ENCODE measurements at regions not wholly inside any gene's neighbourhood (a gene's known extent, or its start where the extent isn't known, plus 50 kb on each side); places are given as distances from the start of the nearest gene placed in this dataset.

- no peak for TF ChIP-seq CBX5 (IDR thresholded peaks at IDR 0.05; ENCODE audit: low read depth, low read length)
- TF ChIP-seq CHD2 (IDR thresholded peaks at IDR 0.05; ENCODE audit: low read length): 0 out of 2 replicates have a peak, but pooled peaks have one; percentile 25
- TF ChIP-seq TAF1 (IDR thresholded peaks at IDR 0.05; ENCODE audit: low read depth, low read length): 0 out of 2 replicates have a peak, but pooled peaks have one; percentile 28
- peak; percentile 49 for TF ChIP-seq POLR2AphosphoS5 (IDR thresholded peaks at IDR 0.05; ENCODE audit: low read depth, low read length)
- no peak for TF ChIP-seq NANOG (IDR thresholded peaks at IDR 0.05; ENCODE audit: insufficient read depth, low read depth, low read length, poor library complexity, severe bottlenecking)
- peak in 1 of 2 experiments; percentile 28; a peak in 1 of 3 replicates for TF ChIP-seq POLR2A (IDR thresholded peaks at IDR 0.05; ENCODE audit: control extremely low read depth in 1 of 2, low read depth in 2 of 2, low read length in 2 of 2)
- TF ChIP-seq CHD1 (IDR thresholded peaks at IDR 0.05; ENCODE audit: low read depth, low read length): no peak
- TF ChIP-seq JUN (IDR thresholded peaks at IDR 0.05; ENCODE audit: low read depth, low read length): no peak
- no peak for TF ChIP-seq KDM5A (IDR thresholded peaks at IDR 0.05; ENCODE audit: low read length)
- TF ChIP-seq, protein P1, sequence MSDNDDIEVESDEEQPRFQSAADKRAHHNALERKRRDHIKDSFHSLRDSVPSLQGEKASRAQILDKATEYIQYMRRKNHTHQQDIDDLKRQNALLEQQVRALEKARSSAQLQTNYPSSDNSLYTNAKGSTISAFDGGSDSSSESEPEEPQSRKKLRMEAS (IDR thresholded peaks at IDR 0.05): no peak
- TF ChIP-seq TBP (IDR thresholded peaks at IDR 0.05; ENCODE audit: low read depth, low read length): no peak; the same call in 1 of the 2 replicates
- no peak for TF ChIP-seq YY1 (IDR thresholded peaks at IDR 0.05; ENCODE audit: low read depth, low read length)
- no peak for TF ChIP-seq SP2 (IDR thresholded peaks at IDR 0.05; ENCODE audit: low read length)
- TF ChIP-seq EZH2 (IDR thresholded peaks at IDR 0.05; ENCODE audit: low read depth, low read length, severe bottlenecking): no peak
- no peak for TF ChIP-seq KDM4A (IDR thresholded peaks at IDR 0.05; ENCODE audit: low read depth, low read length, severe bottlenecking)
- TF ChIP-seq SUZ12 (IDR thresholded peaks at IDR 0.05; ENCODE audit: low read length): no peak
- no peak for TF ChIP-seq SIRT6 (IDR thresholded peaks at IDR 0.05; ENCODE audit: low read length)
- TF ChIP-seq TEAD4 (IDR thresholded peaks at IDR 0.05; ENCODE audit: low read depth, low read length): 0 out of 2 replicates have a peak, but pooled peaks have one; percentile 34
- TF ChIP-seq BCL11A (IDR thresholded peaks at IDR 0.05; ENCODE audit: low read depth in 2 of 2, low read length in 2 of 2): no peak
- no peak for TF ChIP-seq HDAC2 (IDR thresholded peaks at IDR 0.05; ENCODE audit: borderline replicate concordance in 1 of 2, low read depth in 2 of 2, low read length in 2 of 2)
- TF ChIP-seq SIN3A (conservative IDR thresholded peaks at IDR 0.05 in 1 of 2, IDR thresholded peaks at IDR 0.05 in 1 of 2; ENCODE audit: low read depth in 1 of 2, low read length in 2 of 2): no peak
- peak; percentile 50 for TF ChIP-seq ASH2L (IDR thresholded peaks at IDR 0.05; ENCODE audit: low read length)
- no peak for TF ChIP-seq EP300 (IDR thresholded peaks at IDR 0.05; ENCODE audit: borderline replicate concordance in 1 of 2, low read depth in 2 of 2, low read length in 2 of 2)
- no peak for TF ChIP-seq JUND (IDR thresholded peaks at IDR 0.05; ENCODE audit: low read length)
- TF ChIP-seq CBX8 (IDR thresholded peaks at IDR 0.05; ENCODE audit: borderline replicate concordance, low read depth, low read length): no peak
These were observed 74.9 kb upstream of the MFGE8 start (continued) for GRCh38 chr15:88987934-88988671.

Measured in H1 (cell line).